ENCODE measurements at regions not wholly inside any gene's neighbourhood (a gene's known extent, or its start where the extent isn't known, plus 50 kb on each side); places are given as distances from the start of the nearest gene placed in this dataset.

GRCh38 chr2:221112744-221113143, 459.4 kb downstream of the EPHA4 start:
- DNase-seq, result no peak
- Histone ChIP-seq H3K27ac (no peak overlapping the region), H3K27me3 (replicated peaks) (no peaks in the 10 kb centered on the region), H3K36me3 (replicated peaks) (no peaks in the 10 kb centered on the region), H3K4me3 (ENCODE audit: low read depth, low read length) (no peak overlapping the region)
- no peak for TF ChIP-seq CTCF (IDR thresholded peaks at IDR 0.05; ENCODE audit: low read depth, low read length, missing control alignments)
- in situ Hi-C loops (cut with HindIII; ENCODE audit: low pct_ligation_motif_present, low sequenced_read_pairs), result no loop called here

- Histone ChIP-seq H3K27me3 (replicated peaks) (no peaks in the 10 kb centered on the region), H3K27ac (no peak overlapping the region), H3K4me3 (ENCODE audit: low read depth, low read length) (no peak overlapping the region), H3K36me3 (replicated peaks) (no peaks in the 10 kb centered on the region)
- DNase-seq, result no peak
- in situ Hi-C loops (cut with HindIII; ENCODE audit: low pct_ligation_motif_present, low sequenced_read_pairs), result no loop called here
- no peak for TF ChIP-seq CTCF (IDR thresholded peaks at IDR 0.05; ENCODE audit: low read depth, low read length, missing control alignments)
These were observed 456.2 kb downstream of the EPHA4 start for GRCh38 chr2:221115944-221116343.

GRCh38 chr2:221120643-221121042, 451.5 kb downstream of the EPHA4 start:
- TF ChIP-seq CTCF (IDR thresholded peaks at IDR 0.05; ENCODE audit: low read depth, low read length, missing control alignments), result no peak
- in situ Hi-C loops (cut with HindIII; ENCODE audit: low pct_ligation_motif_present, low sequenced_read_pairs), result no loop called here
- H3K36me3 ChIP-seq (replicated peaks), result no peaks in the 10 kb centered on the region

GRCh38 chr2:221123396-221123795, 448.7 kb downstream of the EPHA4 start:
- TF ChIP-seq CTCF (IDR thresholded peaks at IDR 0.05; ENCODE audit: low read depth, low read length, missing control alignments), result no peak
- in situ Hi-C loops (cut with HindIII; ENCODE audit: low pct_ligation_motif_present, low sequenced_read_pairs), result no loop called here

More at GRCh38 chr2:221120643-221121042, 451.5 kb downstream of the EPHA4 start:
- no peak for DNase-seq
- Histone ChIP-seq H3K4me3 (ENCODE audit: low read depth, low read length) (no peak overlapping the region), H3K27me3 (replicated peaks) (no peaks in the 10 kb centered on the region), H3K27ac (no peak overlapping the region)

GRCh38 chr2:221124532-221125240, 447.4 kb downstream of the EPHA4 start:
- Histone ChIP-seq H3K27ac (no peak overlapping the region), H3K36me3 (replicated peaks) (no peaks in the 10 kb centered on the region), H3K27me3 (replicated peaks) (no peaks in the 10 kb centered on the region), H3K4me3 (ENCODE audit: low read depth, low read length) (no peak overlapping the region)
- DNase-seq, result no peak
- in situ Hi-C loops (cut with HindIII; ENCODE audit: low pct_ligation_motif_present, low sequenced_read_pairs), result no loop called here
- no peak for TF ChIP-seq CTCF (IDR thresholded peaks at IDR 0.05; ENCODE audit: low read depth, low read length, missing control alignments)

More at GRCh38 chr2:221123396-221123795, 448.7 kb downstream of the EPHA4 start:
- Histone ChIP-seq H3K27ac (no peak overlapping the region), H3K27me3 (replicated peaks) (no peaks in the 10 kb centered on the region), H3K36me3 (replicated peaks) (no peaks in the 10 kb centered on the region), H3K4me3 (ENCODE audit: low read depth, low read length) (no peak overlapping the region)
- DNase-seq, result no peak

GRCh38 chr2:221125691-221126090, 446.4 kb downstream of the EPHA4 start:
- no peak for DNase-seq
- Histone ChIP-seq H3K27ac (no peak overlapping the region), H3K4me3 (ENCODE audit: low read depth, low read length) (no peak overlapping the region), H3K27me3 (replicated peaks) (no peaks in the 10 kb centered on the region), H3K36me3 (replicated peaks) (no peaks in the 10 kb centered on the region)
- in situ Hi-C loops (cut with HindIII; ENCODE audit: low pct_ligation_motif_present, low sequenced_read_pairs), result no loop called here
- no peak for TF ChIP-seq CTCF (IDR thresholded peaks at IDR 0.05; ENCODE audit: low read depth, low read length, missing control alignments)
